ENCODE measurements at regions not wholly inside any gene's neighbourhood (a gene's known extent, or its start where the extent isn't known, plus 50 kb on each side); places are given as distances from the start of the nearest gene placed in this dataset.

DNA sequence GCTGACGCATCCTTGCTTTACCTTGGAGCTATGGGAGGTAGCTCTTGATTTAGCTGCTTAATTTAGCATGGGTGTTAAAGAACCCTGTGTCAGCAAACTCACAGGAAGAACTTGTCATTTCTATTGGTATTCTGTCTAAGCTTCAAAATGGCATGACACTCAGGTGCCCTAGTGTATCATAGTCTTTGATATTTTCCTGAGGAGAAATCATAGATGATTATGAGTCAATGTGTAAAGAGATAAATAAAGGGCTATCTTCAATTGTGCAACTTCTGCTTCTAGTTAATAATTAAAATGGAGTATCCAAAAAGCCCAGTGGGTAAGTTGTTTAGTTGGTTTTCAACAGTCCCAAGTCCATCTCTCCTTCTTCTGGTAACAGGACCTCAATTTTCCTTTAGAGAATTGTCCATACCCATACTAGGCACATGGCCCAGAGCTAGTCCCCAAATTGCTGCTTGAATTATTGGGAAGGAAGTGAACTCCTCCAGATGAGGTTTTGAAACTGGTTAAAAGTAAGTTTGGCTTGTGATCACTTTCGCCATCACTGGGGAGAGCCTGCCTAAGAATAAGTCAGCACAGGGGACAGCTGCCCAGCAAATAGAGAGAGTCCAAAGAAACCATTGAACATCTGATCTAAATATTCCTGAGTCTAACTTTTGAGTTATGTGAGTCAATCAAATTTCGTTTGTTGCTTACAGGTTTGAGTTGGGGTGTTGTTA, 169.0 kb upstream of the PHYHIPL start (continued):
- TF ChIP-seq, protein P1, sequence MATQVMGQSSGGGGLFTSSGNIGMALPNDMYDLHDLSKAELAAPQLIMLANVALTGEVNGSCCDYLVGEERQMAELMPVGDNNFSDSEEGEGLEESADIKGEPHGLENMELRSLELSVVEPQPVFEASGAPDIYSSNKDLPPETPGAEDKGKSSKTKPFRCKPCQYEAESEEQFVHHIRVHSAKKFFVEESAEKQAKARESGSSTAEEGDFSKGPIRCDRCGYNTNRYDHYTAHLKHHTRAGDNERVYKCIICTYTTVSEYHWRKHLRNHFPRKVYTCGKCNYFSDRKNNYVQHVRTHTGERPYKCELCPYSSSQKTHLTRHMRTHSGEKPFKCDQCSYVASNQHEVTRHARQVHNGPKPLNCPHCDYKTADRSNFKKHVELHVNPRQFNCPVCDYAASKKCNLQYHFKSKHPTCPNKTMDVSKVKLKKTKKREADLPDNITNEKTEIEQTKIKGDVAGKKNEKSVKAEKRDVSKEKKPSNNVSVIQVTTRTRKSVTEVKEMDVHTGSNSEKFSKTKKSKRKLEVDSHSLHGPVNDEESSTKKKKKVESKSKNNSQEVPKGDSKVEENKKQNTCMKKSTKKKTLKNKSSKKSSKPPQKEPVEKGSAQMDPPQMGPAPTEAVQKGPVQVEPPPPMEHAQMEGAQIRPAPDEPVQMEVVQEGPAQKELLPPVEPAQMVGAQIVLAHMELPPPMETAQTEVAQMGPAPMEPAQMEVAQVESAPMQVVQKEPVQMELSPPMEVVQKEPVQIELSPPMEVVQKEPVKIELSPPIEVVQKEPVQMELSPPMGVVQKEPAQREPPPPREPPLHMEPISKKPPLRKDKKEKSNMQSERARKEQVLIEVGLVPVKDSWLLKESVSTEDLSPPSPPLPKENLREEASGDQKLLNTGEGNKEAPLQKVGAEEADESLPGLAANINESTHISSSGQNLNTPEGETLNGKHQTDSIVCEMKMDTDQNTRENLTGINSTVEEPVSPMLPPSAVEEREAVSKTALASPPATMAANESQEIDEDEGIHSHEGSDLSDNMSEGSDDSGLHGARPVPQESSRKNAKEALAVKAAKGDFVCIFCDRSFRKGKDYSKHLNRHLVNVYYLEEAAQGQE (IDR thresholded peaks at IDR 0.05; ENCODE audit: low read depth, low read length) = peak; percentile 38; the same call in 1 of the 2 replicates
- TF ChIP-seq MTA2 (IDR thresholded peaks at IDR 0.05; ENCODE audit: low read depth) (no peak), FOS (IDR thresholded peaks at IDR 0.05; ENCODE audit: borderline replicate concordance, extremely low read depth, insufficient read length) (no peak), CHD2 (IDR thresholded peaks at IDR 0.05; ENCODE audit: borderline replicate concordance, low read depth, low read length) (no peak), SUPT20H (IDR thresholded peaks at IDR 0.05; ENCODE audit: borderline replicate concordance, control insufficient read depth, low read depth, low read length) (no peak), ZBTB40 (IDR thresholded peaks at IDR 0.05; ENCODE audit: borderline replicate concordance) (0 out of 2 replicates have a peak, but pooled peaks have one; percentile 10), IKZF2 (IDR thresholded peaks at IDR 0.05) (peak; percentile 54 to 64; a peak in 3 of 4 replicates), POU2F2 (IDR thresholded peaks at IDR 0.05; ENCODE audit: borderline replicate concordance, low read depth, low read length) (no peak), NBN (IDR thresholded peaks at IDR 0.05) (0 out of 2 replicates have a peak, but pooled peaks have one; percentile 14), CHD4 (IDR thresholded peaks at IDR 0.05) (no peak), ZNF687 (IDR thresholded peaks at IDR 0.05) (peak; percentile 89), LARP7 (IDR thresholded peaks at IDR 0.05) (no peak)
- TF ChIP-seq, protein P2, sequence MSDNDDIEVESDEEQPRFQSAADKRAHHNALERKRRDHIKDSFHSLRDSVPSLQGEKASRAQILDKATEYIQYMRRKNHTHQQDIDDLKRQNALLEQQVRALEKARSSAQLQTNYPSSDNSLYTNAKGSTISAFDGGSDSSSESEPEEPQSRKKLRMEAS (IDR thresholded peaks at IDR 0.05; ENCODE audit: low read depth, low read length) = no peak
- TF ChIP-seq, protein P3, sequence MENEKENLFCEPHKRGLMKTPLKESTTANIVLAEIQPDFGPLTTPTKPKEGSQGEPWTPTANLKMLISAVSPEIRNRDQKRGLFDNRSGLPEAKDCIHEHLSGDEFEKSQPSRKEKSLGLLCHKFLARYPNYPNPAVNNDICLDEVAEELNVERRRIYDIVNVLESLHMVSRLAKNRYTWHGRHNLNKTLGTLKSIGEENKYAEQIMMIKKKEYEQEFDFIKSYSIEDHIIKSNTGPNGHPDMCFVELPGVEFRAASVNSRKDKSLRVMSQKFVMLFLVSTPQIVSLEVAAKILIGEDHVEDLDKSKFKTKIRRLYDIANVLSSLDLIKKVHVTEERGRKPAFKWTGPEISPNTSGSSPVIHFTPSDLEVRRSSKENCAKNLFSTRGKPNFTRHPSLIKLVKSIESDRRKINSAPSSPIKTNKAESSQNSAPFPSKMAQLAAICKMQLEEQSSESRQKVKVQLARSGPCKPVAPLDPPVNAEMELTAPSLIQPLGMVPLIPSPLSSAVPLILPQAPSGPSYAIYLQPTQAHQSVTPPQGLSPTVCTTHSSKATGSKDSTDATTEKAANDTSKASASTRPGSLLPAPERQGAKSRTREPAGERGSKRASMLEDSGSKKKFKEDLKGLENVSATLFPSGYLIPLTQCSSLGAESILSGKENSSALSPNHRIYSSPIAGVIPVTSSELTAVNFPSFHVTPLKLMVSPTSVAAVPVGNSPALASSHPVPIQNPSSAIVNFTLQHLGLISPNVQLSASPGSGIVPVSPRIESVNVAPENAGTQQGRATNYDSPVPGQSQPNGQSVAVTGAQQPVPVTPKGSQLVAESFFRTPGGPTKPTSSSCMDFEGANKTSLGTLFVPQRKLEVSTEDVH (IDR thresholded peaks at IDR 0.05; ENCODE audit: low read depth, partially characterized antibody) = no peak

Measured in GM12878 (cell line).